Heart left ventricle (tissue), 16 donors: ENCODE measurements at regions not wholly inside any gene's neighbourhood (a gene's known extent, or its start where the extent isn't known, plus 50 kb on each side); places are given as distances from the start of the nearest gene placed in this dataset.

Source experiments
- ATAC-seq, 4 donors: fragments of 200-7000 bp; cut with Tn5 transposase; one replicate each; pipeline ENCODE4 v1.9.1; 2020 to 2022; ENCODE audit warnings: moderate library complexity in 4 of 4, mild to moderate bottlenecking in 3 of 4, moderate number of reproducible peaks in 1 of 4
- DNase-seq, 5 donors: peaks; one replicate each; pipeline ENCODE4 v3.0.0-alpha.2; 2020
- H3K27ac ChIP-seq, 12 donors: fragments of 200-600 bp; sonication (generic) in 4 of 12; one replicate each; pipeline versions ENCODE4 v1.5.0 to v1.8.0; 2016 to 2022; ENCODE audit warnings: mild to moderate bottlenecking in 2 of 12
- H3K27me3 ChIP-seq, 9 donors: fragments of 200-600 bp; sonication (generic) in 2 of 9; one replicate each; pipeline versions ENCODE4 v1.5.1 to v1.8.0; 2016 to 2022; ENCODE audit warnings: mild to moderate bottlenecking in 3 of 9
- H3K36me3 ChIP-seq, 9 donors: fragments of 200-600 bp; sonication (generic) in 2 of 9; one replicate each; pipeline versions ENCODE4 v1.5.0 to v1.8.0; 2018 to 2022; ENCODE audit warnings: mild to moderate bottlenecking in 2 of 9
- H3K4me1 ChIP-seq, 12 donors: fragments of 200-600 bp; sonication (generic) in 4 of 12; one replicate each; pipeline versions ENCODE4 v1.5.0 to v1.8.0; 2016 to 2022; ENCODE audit warnings: mild to moderate bottlenecking in 3 of 12
- H3K4me3 ChIP-seq, 12 donors: fragments of 200-600 bp; sonication (generic) in 4 of 12; one replicate each; pipeline versions ENCODE4 v1.5.0 to v1.8.0; 2017 to 2022; ENCODE audit warnings: mild to moderate bottlenecking in 9 of 12, moderate library complexity in 4 of 12
- H3K9me3 ChIP-seq, 12 donors: fragments of 200-600 bp; sonication (generic) in 4 of 12; one replicate each; pipeline versions ENCODE4 v1.5.0 to v1.8.0; 2016 to 2022; ENCODE audit warnings: mild to moderate bottlenecking in 1 of 12
- CTCF ChIP-seq, 12 donors: fragments of 200-600 bp; sonication (generic) in 4 of 12; IDR thresholded peaks; one replicate each; pipeline versions ENCODE4 v1.5.0 to v1.8.0; 2018 to 2022; ENCODE audit warnings: antibody characterized with exemption in 12 of 12, mild to moderate bottlenecking in 5 of 12
- POLR2A ChIP-seq, 2 donors: fragments of 450-650 bp; IDR thresholded peaks; one replicate each; pipeline ENCODE4 v1.6.1; 2017; ENCODE audit warnings: antibody characterized with exemption in 2 of 2, mild to moderate bottlenecking in 2 of 2, moderate library complexity in 2 of 2
- WGBS, 4 donors: extraction: QIAGEN DNeasy Blood & Tissue Kit in 2 of 4; methylation state at CpG; one replicate each; pipeline versions ENCODE4 v1.1.5 to v1.1.7; 2013 to 2018; 5-methylcytosine and 5-hydroxymethylcytosine counted together
- intact Hi-C, 10 donors: fragments of 100-400 bp; cut with DNase I; formaldehyde crosslinking; loops; one replicate each; pipeline versions ENCODE4 v1.11.1 to v1.14.2; 2022
- donor health status: ischemic (EF 13 %, LVEDD 7.1; RV severe dilation, severe dysfunction).
- donor health status: healthy with polysubstance abuse.
- donor health status: DM: no; HTN: yes; CAD: no.
- donor health status: DM: no; HTN: no; CAD: no.
- donor health status: ischemic (EF 25% LVEDD 6.9; RV normal size, moderate dysfunction).
- donor health status: ischemic (EF 25% LVEDD 5.7; RV mildly dilated, moderate dysfunction).
- donor health status: healthy.
- donor health status: DM: yes; HTN: yes; CAD: no.
- donor health status: ischemic (EF 35%, LVEDD 5.7; RV mildly dilated, moderate dysfunction).
- donor health status: nonischemic (EF 11% LVEDD 7.7; RV severe dilation, severe dysfunction).
- donor health status: DM: yes; HTN: yes; CAD: no.
- donor health status: PGD.
- donor health status: ischemic (EF 29% LVEDD 5.4; RV normal size, mild dysfunction).
- donor health status: nonischemic (EF 23%, LVEDD 6.1; RV moderate dilation, normal function).

DNA sequence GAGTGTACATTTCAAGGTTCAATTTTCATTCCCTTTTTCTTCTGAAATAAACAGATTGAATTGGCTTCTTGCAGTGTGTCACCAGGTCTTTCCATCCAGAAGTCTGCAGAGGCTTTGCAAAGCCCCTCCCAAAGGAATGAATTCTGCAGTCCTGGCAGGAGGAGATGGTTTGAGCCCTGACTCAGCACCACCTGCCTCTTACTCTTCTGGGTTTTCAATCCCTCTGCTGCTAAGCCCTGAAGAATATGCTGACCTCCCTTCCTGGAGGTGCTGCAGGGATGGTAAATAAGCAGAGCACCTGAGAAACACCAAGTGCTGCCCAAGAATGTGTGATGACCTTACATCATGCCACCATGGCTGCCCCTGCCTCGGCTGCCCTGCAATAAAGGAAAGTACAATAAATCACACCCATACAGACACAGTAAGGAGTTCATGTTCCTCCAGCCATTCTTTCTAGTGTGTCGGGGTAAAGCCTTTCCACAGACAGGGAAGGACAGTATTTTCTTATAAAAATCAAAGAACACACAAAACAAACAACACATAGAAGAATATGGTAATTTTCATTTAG lies 209.2 kb downstream of the ZNF326 start:
- intact Hi-C loops, result no loop called here
- 78 to 88% (median 87%) methylated on average over 2 of the region's 2 CpGs for WGBS, 4 donors
- ATAC-seq (no peak), DNase-seq (no peak)
- H3K4me3 ChIP-seq, result no peak overlapping the region
- no peaks in the 10 kb centered on the region for H3K4me1 ChIP-seq
- no peaks in the 10 kb centered on the region for H3K36me3 ChIP-seq
- H3K27ac ChIP-seq, result no peak overlapping the region
- TF ChIP-seq POLR2A (IDR thresholded peaks at IDR 0.05) (no peak), CTCF (IDR thresholded peaks at IDR 0.05) (no peak)
- no peaks in the 10 kb centered on the region for H3K9me3 ChIP-seq
- H3K27me3 ChIP-seq, result no peaks in the 10 kb centered on the region

- ATAC-seq, result no peak
- Histone ChIP-seq H3K36me3 (no peaks in the 10 kb centered on the region), H3K27ac (no peak overlapping the region), H3K4me1 (no peaks in the 10 kb centered on the region), H3K9me3 (no peaks in the 10 kb centered on the region), H3K4me3 (no peak overlapping the region), H3K27me3 (no peaks in the 10 kb centered on the region)
- intact Hi-C loops, result no loop called here
- WGBS, 4 donors, result 69 to 84% (median 82%) methylated on average over 6 of the region's 6 CpGs
- TF ChIP-seq CTCF (IDR thresholded peaks at IDR 0.05), result no peak
- DNase-seq, result no peak
These were observed 206.8 kb downstream of the ZNF326 start for GRCh38 chr1:90201467-90202358.

DNA sequence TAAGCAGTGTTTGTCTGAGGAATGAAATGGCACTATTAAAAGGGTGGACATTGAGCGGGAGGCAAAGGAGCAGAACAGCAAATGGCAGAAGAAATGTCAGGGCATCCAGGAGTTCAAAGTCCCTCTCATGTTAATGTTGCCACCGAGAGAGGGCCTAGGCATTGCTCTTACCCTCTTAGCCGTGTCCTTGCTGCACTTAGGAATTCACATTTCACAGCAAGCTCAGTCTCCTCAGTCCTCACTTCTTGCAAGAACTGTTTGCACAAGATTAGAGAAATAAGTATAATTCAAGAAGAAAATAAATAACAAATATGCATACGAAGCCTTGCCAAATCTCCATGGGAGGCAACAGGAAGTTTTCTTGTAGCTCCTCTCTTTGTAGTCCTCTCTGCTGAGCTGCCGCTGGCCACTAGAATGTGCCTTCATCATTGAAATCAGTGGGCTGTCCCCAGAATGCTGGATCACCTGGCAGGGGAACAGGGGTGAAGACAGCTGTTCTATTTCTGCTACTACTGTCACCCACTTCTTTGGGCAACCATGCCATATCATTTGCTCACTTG lies 205.8 kb downstream of the ZNF326 start:
- ATAC-seq (no peak), DNase-seq (no peak)
- H3K4me1 ChIP-seq, result no peaks in the 10 kb centered on the region
- H3K27ac ChIP-seq, result no peak overlapping the region
- intact Hi-C loops, result no loop called here
- no peaks in the 10 kb centered on the region for H3K27me3 ChIP-seq
- H3K36me3 ChIP-seq, result no peaks in the 10 kb centered on the region
- no peaks in the 10 kb centered on the region for H3K9me3 ChIP-seq
- TF ChIP-seq POLR2A (IDR thresholded peaks at IDR 0.05), result no peak
- TF ChIP-seq CTCF (IDR thresholded peaks at IDR 0.05), result no peak
- no peak overlapping the region for H3K4me3 ChIP-seq
- 74 to 84% (median 80%) methylated on average over 5 of the region's 5 CpGs for WGBS, 4 donors

DNA sequence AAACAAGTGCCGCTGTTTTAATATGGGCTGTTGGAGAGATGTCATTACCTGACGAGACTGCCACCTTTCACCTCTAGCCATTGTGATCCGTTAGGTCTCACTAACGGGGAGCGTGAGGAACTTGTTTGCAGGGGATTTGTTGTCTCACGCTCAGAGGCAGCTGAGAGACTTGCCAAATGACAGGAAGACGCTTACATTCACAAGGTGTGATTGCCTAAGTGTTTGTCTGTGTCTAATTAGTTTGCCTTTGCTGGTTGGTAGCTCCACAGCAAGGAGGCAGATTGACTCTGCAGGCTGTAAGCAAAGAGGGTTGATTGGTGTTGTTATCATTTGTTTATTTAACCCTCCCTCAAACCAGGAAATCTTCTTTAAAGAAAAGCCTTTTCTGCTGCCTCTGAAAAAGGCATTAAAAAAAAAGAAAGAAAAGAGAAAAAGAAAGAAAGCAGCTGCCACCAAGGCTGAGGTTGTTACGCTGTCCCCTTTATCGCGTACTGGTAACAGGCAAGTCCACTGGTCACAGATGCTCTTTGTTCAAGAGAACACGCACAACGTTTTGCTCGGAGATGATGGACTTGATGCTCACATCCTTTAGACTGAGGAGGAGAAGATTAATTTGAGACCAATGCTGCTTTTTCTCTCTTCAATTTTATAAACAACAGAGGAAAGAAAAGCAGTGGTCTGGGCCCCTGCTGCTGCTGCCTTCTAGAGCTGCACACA lies 203.9 kb downstream of the ZNF326 start:
- H3K36me3 ChIP-seq, result no peaks in the 10 kb centered on the region
- intact Hi-C loops, result no loop called here
- no peaks in the 10 kb centered on the region for H3K4me1 ChIP-seq
- no peak overlapping the region for H3K27ac ChIP-seq
- ATAC-seq (no peak), DNase-seq (no peak)
- whole genome bisulfite sequencing, 4 donors, result 63 to 68% (median 66%) methylated on average over 13 of the region's 13 CpGs
- H3K27me3 ChIP-seq, result no peaks in the 10 kb centered on the region
- no peak for TF ChIP-seq CTCF (IDR thresholded peaks at IDR 0.05)
- no peak for TF ChIP-seq POLR2A (IDR thresholded peaks at IDR 0.05)
- no peaks in the 10 kb centered on the region for H3K9me3 ChIP-seq
- H3K4me3 ChIP-seq, result no peak overlapping the region
